ENCODE measurements at regions not wholly inside any gene's neighbourhood (a gene's known extent, or its start where the extent isn't known, plus 50 kb on each side); places are given as distances from the start of the nearest gene placed in this dataset.

- DNase-seq: no peak
Observed at GRCh38 chr10:1846032-1846431, 108.7 kb upstream of the ADARB2 start.

GRCh38 chr10:1841759-1842158, 104.4 kb upstream of the ADARB2 start:
- no peak for DNase-seq

GRCh38 chr10:1829712-1830111, 92.4 kb upstream of the ADARB2 start:
- DNase-seq: no peak

- DNase-seq: no peak
Observed at GRCh38 chr10:1824928-1825327, 87.6 kb upstream of the ADARB2 start.

- no peak for DNase-seq
Observed at GRCh38 chr10:1814556-1814955, 77.2 kb upstream of the ADARB2 start.

- DNase-seq: no peak
Observed at GRCh38 chr10:1809139-1809741, 71.9 kb upstream of the ADARB2 start.

GRCh38 chr10:1807924-1808323, 70.6 kb upstream of the ADARB2 start:
- DNase-seq: no peak

GRCh38 chr10:1807196-1807595, 69.9 kb upstream of the ADARB2 start:
- DNase-seq: no peak

GRCh38 chr10:1802413-1802812, 65.1 kb upstream of the ADARB2 start:
- DNase-seq: no peak

GRCh38 chr10:1788401-1788800, 51.1 kb upstream of the ADARB2 start:
- no peak for DNase-seq

All from NCI-H748 treated with DMSO at 0.1 percent for 48 hours (cell line).